NCI-H1436 (cell line): ENCODE measurements at regions not wholly inside any gene's neighbourhood (a gene's known extent, or its start where the extent isn't known, plus 50 kb on each side); places are given as distances from the start of the nearest gene placed in this dataset.
"Not testable (repeated sequence)": the region's sequence is repeated elsewhere in the genome, so short reads cannot be mapped to it uniquely, and the experiment has no call there.

Source experiments
- DNase-seq: peaks from one replicate; lab custom pipeline; 2025; lab: John Stamatoyannopoulos, UW

- no peak for DNase-seq
These were observed 256.9 kb upstream of the DUSP10 start for GRCh38 chr1:221998781-221999180.

DNA sequence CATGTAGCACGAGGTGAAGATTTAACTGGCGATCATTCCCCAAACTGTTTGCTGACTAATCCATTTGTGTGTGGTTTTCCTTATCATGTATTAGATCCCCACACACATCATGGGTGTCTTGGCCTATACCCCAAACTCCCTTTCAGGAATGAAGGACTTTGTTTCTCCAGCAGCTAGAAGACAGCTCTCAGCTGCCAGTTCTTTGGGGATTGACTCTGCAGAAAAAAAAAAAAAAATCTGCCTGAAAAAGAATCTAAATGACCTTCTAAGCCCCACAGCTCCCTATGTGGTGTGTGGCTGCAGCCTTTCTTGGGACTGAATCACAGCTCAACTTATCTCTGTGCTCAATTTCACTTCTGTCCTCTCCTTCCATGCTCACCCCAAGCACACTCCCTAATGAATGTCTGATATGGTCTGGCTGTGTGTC is 256.3 kb upstream of the DUSP10 start:
- no peak for DNase-seq

DNA sequence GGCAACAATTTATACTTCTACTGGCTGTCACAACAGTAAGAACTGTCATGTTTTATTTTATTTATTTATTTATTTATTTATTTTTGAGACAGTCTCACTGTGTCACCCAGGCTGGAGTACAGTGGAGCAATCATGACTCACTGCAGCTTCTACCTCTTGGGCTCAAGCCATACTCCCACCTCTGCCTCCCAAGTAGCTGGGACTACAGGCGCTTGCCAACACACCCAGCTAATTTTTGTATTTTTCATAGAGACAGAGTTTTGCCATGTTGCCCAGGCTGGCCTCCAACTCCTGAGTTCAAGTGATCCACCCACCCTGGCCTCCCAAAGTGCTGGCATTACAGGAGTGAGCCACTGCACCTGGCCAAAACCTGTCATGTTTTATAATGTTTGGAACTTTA is 255.1 kb upstream of the DUSP10 start:
- not testable (repeated sequence) for DNase-seq

- DNase-seq: no peak
These were observed 253.1 kb upstream of the DUSP10 start for GRCh38 chr1:221994939-221995338.

DNA sequence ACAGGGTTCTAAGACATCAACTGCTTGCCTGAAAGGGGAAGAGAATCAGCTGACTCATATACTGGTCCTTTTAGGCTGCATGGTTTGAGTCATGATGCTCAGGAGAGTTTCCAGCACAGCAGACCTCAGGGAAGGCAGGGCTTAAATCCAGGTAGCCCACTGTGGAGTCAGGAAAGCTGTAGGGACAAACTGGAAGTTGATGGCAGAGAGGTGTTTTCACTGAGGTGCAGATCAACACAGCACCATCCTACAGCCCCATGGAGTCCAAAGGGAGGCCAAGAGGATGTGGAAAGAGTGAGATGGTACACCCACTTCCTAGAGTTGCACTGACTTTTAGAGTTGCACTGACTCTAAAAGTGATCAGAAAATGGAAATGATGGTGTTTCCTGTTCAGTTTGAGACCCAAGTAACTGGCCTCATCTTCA is 252.4 kb upstream of the DUSP10 start:
- DNase-seq: no peak

- peak; percentile 1 for DNase-seq
These were observed 251.6 kb upstream of the DUSP10 start for GRCh38 chr1:221993444-221993948.

DNA sequence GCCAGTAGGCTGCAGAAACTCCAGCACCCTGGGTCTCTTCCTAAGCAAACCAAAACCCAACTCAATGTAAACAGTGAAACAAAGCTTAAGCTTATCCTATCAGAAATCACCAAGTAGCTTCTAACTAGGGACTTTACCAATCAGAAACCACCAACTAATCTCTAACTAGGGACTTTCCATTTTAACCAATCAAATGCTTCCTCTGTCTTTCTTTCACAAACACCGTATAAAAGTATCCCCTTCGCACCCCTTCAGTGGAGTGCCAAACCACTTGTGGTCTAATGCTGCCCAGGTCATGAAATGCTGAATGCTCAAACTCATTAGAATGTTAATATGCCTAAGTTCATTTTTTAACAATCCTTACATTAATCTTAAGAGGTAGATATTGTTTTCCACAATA is 250.5 kb upstream of the DUSP10 start:
- no peak for DNase-seq

DNA sequence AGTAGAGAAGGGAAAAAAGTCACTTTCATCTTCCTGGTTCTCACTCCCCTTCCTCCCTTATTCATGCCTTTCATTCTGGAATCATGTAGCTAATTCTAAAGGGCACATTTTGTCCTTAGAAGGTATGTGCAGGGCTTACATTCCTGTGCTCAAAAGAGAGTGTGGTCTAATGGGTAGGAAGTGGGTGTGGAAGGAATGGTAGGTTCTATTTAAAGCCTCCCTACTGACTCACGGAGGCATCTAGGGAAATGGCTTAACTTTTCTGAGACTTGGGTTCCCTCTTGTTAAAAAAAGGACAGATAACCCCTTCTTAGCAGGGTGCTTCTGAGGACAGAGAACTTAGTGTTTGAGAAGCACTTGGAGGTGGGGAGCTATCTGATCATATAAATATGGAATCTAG is 249.3 kb upstream of the DUSP10 start:
- DNase-seq: no peak

DNA sequence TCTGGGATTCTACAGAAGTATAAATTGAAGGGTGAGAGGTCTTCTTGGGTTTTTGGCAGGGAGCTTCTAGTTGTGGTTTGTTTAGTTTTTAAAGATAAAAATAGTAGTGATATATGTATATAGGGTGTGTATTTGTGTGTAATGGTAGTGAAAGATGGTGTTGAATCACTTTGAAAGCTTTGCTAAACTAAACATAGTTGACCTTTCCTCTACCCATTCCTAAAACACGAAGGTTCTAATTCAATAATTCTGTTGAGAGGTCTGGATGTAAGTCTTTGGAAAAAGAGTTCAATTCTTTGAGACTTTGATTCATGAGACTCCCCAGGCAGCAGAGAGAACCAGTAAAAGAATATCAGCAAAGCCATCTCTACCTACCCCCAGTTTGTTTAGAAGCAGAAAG is 247.9 kb upstream of the DUSP10 start:
- DNase-seq: no peak

GRCh38 chr1:221988829-221989228 is 246.9 kb upstream of the DUSP10 start:
- DNase-seq: no peak

DNA sequence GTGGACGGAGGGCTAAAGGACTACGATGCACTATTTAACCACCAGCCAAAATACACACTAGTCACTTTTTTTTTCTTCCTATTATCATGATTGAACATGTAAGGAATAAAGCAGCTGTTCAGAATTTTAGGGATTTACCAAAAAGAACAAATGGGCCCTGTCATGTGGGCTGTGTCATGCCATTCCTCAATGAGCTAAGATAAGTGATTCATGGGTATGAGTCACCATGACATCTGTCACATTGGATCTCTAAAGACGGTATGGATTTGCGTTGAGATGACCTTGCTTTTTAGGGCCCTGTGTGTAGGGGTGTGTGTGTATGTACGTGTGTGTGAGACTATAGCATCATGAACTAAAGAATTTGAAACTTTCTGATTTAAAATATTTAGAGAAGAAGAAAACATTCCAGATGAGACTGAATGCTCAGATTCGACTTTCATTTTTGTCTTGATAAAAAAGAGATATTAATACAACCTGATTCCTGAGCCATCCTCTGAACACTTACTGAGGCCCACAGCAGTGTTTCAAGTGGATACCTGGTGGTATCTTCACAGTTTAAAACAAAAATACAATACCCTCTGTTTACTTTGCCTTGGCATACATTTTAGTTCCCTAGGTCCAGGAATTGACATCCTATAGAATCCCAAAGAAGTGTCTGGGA is 246.1 kb upstream of the DUSP10 start:
- no peak for DNase-seq

GRCh38 chr1:221983444-221983843 is 241.6 kb upstream of the DUSP10 start:
- no peak for DNase-seq

DNA sequence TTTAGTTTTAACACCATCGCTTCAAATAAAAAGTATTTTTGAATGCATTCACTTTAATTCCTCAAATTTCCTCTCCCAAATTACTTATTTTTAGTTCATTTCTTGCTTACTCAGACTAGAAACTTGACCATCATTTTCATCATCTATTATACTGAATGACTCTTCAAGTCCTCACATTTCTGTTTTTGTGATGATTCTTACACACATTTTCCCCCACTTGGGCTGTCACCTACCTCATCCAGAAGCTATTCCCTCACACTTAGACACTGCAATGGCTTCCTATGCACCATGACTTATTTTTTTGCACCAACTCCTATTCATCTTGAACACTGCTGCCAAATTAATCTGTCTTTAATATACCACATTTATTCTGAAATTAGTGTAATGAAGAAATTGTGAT is 239.6 kb upstream of the DUSP10 start:
- no peak for DNase-seq

DNA sequence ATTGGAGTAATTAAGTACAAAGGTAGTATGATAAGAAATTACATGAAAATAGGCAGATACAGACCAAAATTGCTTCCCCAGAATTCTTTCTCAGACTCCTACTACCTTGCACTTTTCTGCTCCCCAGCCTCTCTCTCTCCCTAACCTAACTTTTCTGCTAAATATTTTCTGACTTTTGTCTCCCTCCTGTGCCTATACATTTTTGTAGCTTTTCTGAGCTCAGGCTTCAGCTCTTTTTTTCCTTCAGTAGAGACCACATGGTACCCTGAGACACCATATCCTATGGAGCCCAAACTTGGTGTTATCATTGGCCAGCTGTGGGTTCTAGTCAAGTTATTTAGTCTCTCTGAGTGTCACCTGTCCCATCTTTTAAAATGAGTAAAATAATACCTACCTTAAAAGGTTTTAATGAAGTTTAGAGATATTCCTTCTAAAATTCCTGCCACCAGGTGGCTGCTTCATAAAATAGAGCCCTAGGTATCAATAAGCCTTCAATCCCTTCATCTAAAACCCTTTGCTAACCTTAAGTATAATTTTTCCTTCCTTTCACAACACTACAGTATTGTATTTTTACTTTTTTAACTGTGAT is 237.6 kb upstream of the DUSP10 start:
- no peak for DNase-seq

GRCh38 chr1:221978631-221979334 is 236.9 kb upstream of the DUSP10 start:
- DNase-seq: not testable (repeated sequence)

DNA sequence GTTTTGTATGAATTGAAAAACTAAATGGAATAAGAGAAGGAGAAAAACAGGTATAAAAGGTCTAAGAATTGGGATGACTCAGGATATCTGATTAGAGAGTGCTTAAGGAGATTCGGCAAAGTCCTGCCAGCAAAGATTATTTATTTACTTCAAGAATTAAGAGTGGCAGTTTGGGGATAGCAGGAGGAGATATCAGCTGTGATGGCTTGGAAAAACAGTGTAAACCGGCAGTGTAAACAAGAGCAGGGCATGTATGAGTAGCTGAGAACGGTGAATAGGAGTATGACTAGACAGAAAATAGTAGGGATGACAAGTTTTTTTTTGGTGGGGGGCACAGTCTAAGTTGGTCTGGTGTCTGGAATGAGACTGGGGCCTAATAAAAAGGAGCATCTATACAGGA is 231.9 kb upstream of the DUSP10 start:
- not testable (repeated sequence) for DNase-seq

DNA sequence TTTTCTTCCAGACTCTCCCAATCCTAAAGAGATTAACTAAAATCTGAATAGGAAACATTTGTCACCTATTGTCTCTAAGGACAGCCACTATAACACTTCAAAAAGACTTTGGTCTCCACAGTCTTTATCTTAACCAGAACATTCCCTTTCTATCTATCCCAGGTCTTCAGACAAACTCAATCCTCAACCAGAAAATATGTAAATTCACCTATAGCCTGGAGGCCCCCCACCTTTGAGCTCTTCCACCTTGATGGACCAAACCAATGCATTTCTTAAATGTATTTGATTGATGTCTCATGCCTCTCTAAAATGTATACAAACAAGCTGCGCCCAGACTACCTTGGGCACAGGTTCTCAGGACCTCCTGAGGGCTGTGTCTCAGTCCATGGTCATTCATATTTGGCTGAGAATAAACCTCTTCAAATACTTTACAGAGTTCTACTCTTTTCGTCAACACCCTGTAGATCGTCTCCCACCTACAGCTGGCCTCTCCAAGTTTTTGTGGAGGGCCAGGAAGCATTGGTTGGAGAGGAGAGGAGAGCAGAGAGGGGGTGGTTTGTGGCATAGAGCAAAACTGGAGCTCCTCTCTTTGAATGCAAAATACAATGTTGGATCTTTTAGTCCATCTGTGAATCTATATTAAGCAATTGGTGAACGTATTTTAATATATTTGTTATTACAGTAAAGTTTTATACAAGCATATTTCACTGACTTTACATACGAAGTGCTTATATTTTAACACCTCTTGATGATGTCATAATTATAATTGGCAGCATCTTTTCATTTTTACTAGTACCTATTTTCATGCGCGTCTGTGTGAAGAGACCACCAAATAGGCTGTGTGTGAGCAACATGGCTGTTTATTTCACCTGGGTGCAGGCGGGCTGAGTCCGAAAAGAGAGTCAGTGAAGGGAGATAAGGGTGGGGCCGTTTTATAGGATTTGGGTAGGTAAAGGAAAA is 230.7 kb upstream of the DUSP10 start:
- no peak for DNase-seq

DNA sequence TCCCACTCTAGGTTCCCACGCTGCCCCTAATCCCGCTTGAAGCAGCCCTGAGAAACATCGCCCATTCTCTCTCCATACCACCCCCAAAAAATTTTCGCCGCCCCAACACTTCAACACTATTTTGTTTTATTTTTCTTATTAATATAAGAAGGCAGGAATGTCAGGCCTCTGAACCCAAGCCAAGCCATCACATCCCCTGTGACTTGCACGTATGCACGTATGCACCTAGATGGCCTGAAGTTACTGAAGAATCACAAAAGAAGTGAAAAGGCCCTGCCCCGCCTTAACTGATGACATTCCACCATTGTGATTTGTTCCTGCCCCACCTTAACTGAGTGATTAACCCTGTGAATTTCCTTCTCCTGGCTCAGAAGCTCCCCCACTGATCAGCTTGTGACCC is 229.1 kb upstream of the DUSP10 start:
- not testable (repeated sequence) for DNase-seq

DNA sequence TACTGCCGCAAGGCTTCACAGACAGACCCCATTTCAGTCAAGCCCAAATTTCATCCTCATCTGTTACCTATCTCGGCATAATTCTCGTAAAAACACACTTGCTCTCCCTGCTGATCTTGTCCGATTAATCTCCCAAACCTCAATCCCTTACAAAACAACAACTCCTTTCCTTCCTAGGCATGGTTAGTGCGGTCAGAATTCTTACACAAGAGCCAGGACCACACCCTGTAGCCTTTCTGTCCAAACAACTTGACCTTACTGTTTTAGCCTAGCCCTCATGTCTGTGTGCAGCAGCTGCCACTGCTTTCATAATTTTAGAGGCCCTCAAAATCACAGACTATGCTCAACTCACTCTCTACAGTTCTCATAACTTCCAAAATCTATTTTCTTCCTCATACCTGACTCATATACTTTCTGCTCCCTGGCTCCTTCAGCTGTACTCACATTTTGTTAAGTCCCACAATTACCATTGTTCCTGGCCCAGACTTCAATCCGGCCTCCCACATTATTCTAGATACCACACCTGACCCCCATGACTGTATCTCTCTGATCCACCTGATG is 227.5 kb upstream of the DUSP10 start:
- not testable (repeated sequence) for DNase-seq

DNA sequence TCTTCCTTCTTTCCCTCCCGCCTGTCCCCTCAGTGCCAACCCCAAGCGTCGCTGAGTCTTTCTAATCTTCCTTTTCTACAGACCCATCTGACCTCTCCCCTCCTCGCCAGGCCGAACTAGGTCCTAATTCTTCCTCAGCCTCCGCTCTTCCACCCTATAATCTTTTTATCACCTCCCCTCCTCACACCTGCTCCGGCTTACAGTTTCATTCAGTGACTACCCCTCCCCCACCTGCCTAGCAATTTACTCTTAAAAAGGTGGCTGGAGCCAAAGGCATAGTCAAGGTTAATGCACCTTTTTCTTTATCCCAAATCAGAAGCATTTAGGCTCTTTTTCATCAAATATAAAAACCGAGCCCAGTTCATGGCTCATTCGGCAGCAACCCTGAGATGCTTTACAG is 225.6 kb upstream of the DUSP10 start:
- DNase-seq: not testable (repeated sequence)

- DNase-seq: not testable (repeated sequence)
These were observed 225.0 kb upstream of the DUSP10 start for GRCh38 chr1:221966888-221967287.

DNA sequence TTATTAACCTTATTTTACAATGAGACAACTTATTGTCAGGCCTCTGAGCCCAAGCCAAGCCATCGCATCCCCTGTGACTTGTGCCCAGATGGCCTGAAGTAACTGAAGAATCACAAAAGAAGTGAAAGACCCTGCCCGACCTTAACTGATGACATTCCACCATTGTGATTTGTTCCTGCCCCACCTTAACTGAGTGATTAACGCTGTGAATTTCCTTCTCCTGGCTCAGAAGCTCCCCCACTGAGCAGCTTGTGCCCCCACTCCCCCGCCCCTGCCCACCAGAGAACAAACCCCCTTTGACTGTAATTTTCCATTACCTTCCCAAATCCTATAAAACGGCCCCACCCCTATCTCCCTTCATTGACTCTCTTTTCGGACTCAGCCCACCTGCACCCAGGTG is 224.0 kb upstream of the DUSP10 start:
- DNase-seq: not testable (repeated sequence)
